GM12878 (cell line): ENCODE measurements at regions not wholly inside any gene's neighbourhood (a gene's known extent, or its start where the extent isn't known, plus 50 kb on each side); places are given as distances from the start of the nearest gene placed in this dataset.

ENCODE experiments used
- ATAC-seq: fragments of 200-7000 bp; cut with Tn5 transposase; 3 replicates; pipeline ENCODE4 v1.9.1; 2020; ENCODE audit warnings: mild to moderate bottlenecking, moderate library complexity
- BruUV-seq: library from RNA; stranded (reverse); fragments of 400-500 nt; replicated peaks from 2 replicates; lab custom pipeline; 2021; lab: Mats Ljungman, UMichigan
- CTCF ChIA-PET: fragments of 300-600 bp; sonication (Branson Sonifier 250); formaldehyde crosslinking; extraction: SDS; loops from one replicate; lab custom pipeline; 2021; ENCODE audit warnings: inconsistent platforms; lab: Yijun Ruan, JAX
- POLR2A ChIA-PET: fragments of 350-600 bp; formaldehyde crosslinking; extraction: SDS; loops from one replicate; lab custom pipeline; 2021; ENCODE audit warnings: inconsistent platforms; lab: Charles Lee
- RAD21 ChIA-PET: fragments of 300-600 bp; sonication (Branson Sonifier 250); formaldehyde crosslinking; loops from one replicate; lab custom pipeline; 2023; ENCODE audit warnings: antibody characterized with exemption; ENCODE audit not compliant: unreplicated experiment; lab: Charles Lee
- SMC1A ChIA-PET: fragments of 300-600 bp; sonication (Branson Sonifier 250); formaldehyde crosslinking; loops from one replicate; lab custom pipeline; 2023; ENCODE audit not compliant: unreplicated experiment, uncharacterized antibody; lab: Charles Lee
- DNase-seq: peaks from one replicate; pipeline ENCODE4 v3.0.0-alpha.2; 2011; ENCODE audit warnings: low read depth, low spot score
- FAIRE-seq: peaks from 3 replicates; lab custom pipeline; 2011; peaks lifted over from hg19 to GRCh38; lab: Jason Lieb, UNC
- H2AFZ ChIP-seq: 2 replicates; pipeline ENCODE4 v1.6.0; 2011; ENCODE audit warnings: low read depth, low read length, control low read depth; ENCODE audit not compliant: control insufficient read depth
- H3K27ac ChIP-seq: 2 replicates; pipeline ENCODE4 v1.5.1; 2011; ENCODE audit warnings: control low read depth; ENCODE audit not compliant: control insufficient read depth, insufficient read depth
- H3K27me3 ChIP-seq, 2 experiments: replicated peaks in 1 of 2; 2 replicates each; pipeline versions ENCODE4 v1.6.0 to v1.6.1; 2011; ENCODE audit warnings: low read length in 1 of 2; ENCODE audit not compliant: control insufficient read depth in 2 of 2, insufficient read depth in 2 of 2
- H3K36me3 ChIP-seq, 2 experiments: 2 replicates each; pipeline ENCODE4 v1.5.1; 2011; ENCODE audit warnings: low read length in 1 of 2; ENCODE audit not compliant: control insufficient read depth in 2 of 2, insufficient read depth in 2 of 2
- H3K4me1 ChIP-seq: 2 replicates; pipeline ENCODE4 v1.6.1; 2011; ENCODE audit warnings: mild to moderate bottlenecking, low read length, moderate library complexity, mixed read lengths; ENCODE audit not compliant: control insufficient read depth, insufficient read depth
- H3K4me2 ChIP-seq: 2 replicates; pipeline ENCODE4 v1.6.0; 2011; ENCODE audit warnings: control low read depth; ENCODE audit not compliant: control insufficient read depth, insufficient read depth
- H3K4me3 ChIP-seq: fragments of 200-600 bp; sonication (generic); 2 replicates; pipeline ENCODE4 v1.5.1; 2016
- H3K79me2 ChIP-seq: 2 replicates; pipeline ENCODE4 v1.6.0; 2011; ENCODE audit warnings: low read length; ENCODE audit not compliant: control insufficient read depth, insufficient read depth
- H3K9ac ChIP-seq: 2 replicates; pipeline ENCODE4 v1.8.0; 2011; ENCODE audit warnings: low read length, control low read depth, mixed read lengths; ENCODE audit not compliant: control insufficient read depth, insufficient read depth
- H3K9me3 ChIP-seq: replicated peaks from 3 replicates; pipeline ENCODE4 v1.5.1; 2011; ENCODE audit warnings: mild to moderate bottlenecking, low read length; ENCODE audit not compliant: control insufficient read depth, insufficient read depth
- H4K20me1 ChIP-seq: 2 replicates; pipeline ENCODE4 v1.6.0; 2011; ENCODE audit not compliant: control insufficient read depth, insufficient read depth
- CHD2 ChIP-seq: IDR thresholded peaks from 2 replicates; pipeline ENCODE4 v1.6.1; 2011; ENCODE audit warnings: low read depth, low read length, improper control_type of control experiment, borderline replicate concordance
- E2F4 ChIP-seq: IDR thresholded peaks from 2 replicates; pipeline ENCODE4 v1.6.1; 2012; ENCODE audit warnings: low read depth, low read length, improper control_type of control experiment
- MYB ChIP-seq: fragments of 150-350 bp; IDR thresholded peaks from 2 replicates; pipeline ENCODE4 v1.6.1; 2014; ENCODE audit warnings: mild to moderate bottlenecking, low read depth, low read length, borderline replicate concordance
- PRDM15 ChIP-seq: fragments of 450-650 bp; formaldehyde crosslinking; IDR thresholded peaks from 2 replicates; pipeline ENCODE4 v1.4.0; 2020; ENCODE audit warnings: mild to moderate bottlenecking, moderate library complexity
- RAD51 ChIP-seq: fragments of 450-650 bp; IDR thresholded peaks from 2 replicates; pipeline ENCODE4 v1.6.1; 2016; ENCODE audit warnings: moderate library complexity, mild to moderate bottlenecking, inconsistent platforms
- SIN3A ChIP-seq: IDR thresholded peaks from 2 replicates; pipeline ENCODE4 v1.6.1; 2012; ENCODE audit warnings: low read depth, low read length, improper control_type of control experiment
- SMAD5 ChIP-seq: IDR thresholded peaks from 2 replicates; pipeline ENCODE4 v1.6.1; 2016; ENCODE audit warnings: antibody characterized with exemption, low read depth
- SMC3 ChIP-seq: IDR thresholded peaks from 2 replicates; pipeline ENCODE4 v1.6.1; 2011; ENCODE audit warnings: low read length, improper control_type of control experiment, borderline replicate concordance
- WRNIP1 ChIP-seq: IDR thresholded peaks from 2 replicates; pipeline ENCODE4 v1.6.1; 2011; ENCODE audit warnings: low read depth, low read length, improper control_type of control experiment, borderline replicate concordance
- WGBS: methylation state at CpG from one replicate; pipeline ENCODE4 v1.1.6; 2016; ENCODE audit warnings: low lambda C conversion rate; ENCODE audit not compliant: insufficient replicate concordance, insufficient coverage; ENCODE audit errors: missing lambda C conversion rate; 5-methylcytosine and 5-hydroxymethylcytosine counted together
- in situ Hi-C: fragments of 300-500 bp; cut with MboI; formaldehyde crosslinking; loops from 9 replicates; pipeline ENCODE4 v1.14.3; 2018; ENCODE audit warnings: mixed read lengths
- intact Hi-C: fragments of 100-400 bp; cut with micrococcal nuclease; formaldehyde crosslinking; loops from one replicate; pipeline ENCODE4 v1.14.2; 2022; ENCODE audit not compliant: unreplicated experiment

GRCh38 chr20:4088766-4089165 is 59.9 kb upstream of the SMOX start (continued):
- TF ChIP-seq E2F4 (no peak), WRNIP1 (no peak)
- TF ChIP-seq, all 136 proteins: peak for 0

- TF ChIP-seq RAD51: no peak
- no peak for TF ChIP-seq SMAD5
- TF ChIP-seq PRDM15 (CRISPR knock-in tag): no peak
- TF ChIP-seq SIN3A: no peak
- TF ChIP-seq MYB: no peak
- TF ChIP-seq CHD2: no peak
- no peak for TF ChIP-seq SMC3
- TF ChIP-seq, all 136 proteins: peak for 0
- 34% methylated on average over 4 of the region's 4 CpGs for WGBS
- CTCF ChIA-PET: no interaction called here
Measured at GRCh38 chr20:4087923-4088322, 60.7 kb upstream of the SMOX start.

More at GRCh38 chr20:4087923-4088322, 60.7 kb upstream of the SMOX start:
- Histone ChIP-seq H3K79me2 (no peaks in the 10 kb centered on the region), H3K4me3 (no peak overlapping the region), H4K20me1 (no peaks in the 10 kb centered on the region), H3K9ac (no peak overlapping the region), H3K27ac (no peak overlapping the region), H3K27me3 (no peaks in the 10 kb centered on the region; a peak in 1 of 4 replicates), H3K36me3 (no peaks in the 10 kb centered on the region), H2AFZ (no peak overlapping the region), H3K9me3 (no peaks in the 10 kb centered on the region), H3K4me2 (no peak overlapping the region), H3K4me1 (peaks cover 17% of the 10 kb centered on the region)
- ATAC-seq (no peak), FAIRE-seq (no peak), DNase-seq (no peak)
- in situ Hi-C loops (loop anchor here (5.0 kb wide), 1 partner anchor 306 kb away; the partner anchor contains the start of gene SPEF1), intact Hi-C loops (loop anchor here (10.0 kb wide), 1 partner anchor 403 kb away; the partner anchor contains the start of gene ADAM33)
- ChIA-PET RAD21 (no interaction called here), POLR2A (interaction anchor here (0.7 kb wide), 2 partner anchors 246 to 811 kb away, joined by 4 read pairs; no protein-coding TSS in a partner anchor), SMC1A (interaction anchor here (0.5 kb wide), 1 partner anchor 61 kb away, joined by 3 read pairs; no protein-coding TSS in a partner anchor)
- BruUV-seq: no TSS peak
